GM19351 (cell line): ENCODE measurements at regions not wholly inside any gene's neighbourhood (a gene's known extent, or its start where the extent isn't known, plus 50 kb on each side); places are given as distances from the start of the nearest gene placed in this dataset.
"Not testable (repeated sequence)": the region's sequence is repeated elsewhere in the genome, so short reads cannot be mapped to it uniquely, and the experiment has no call there.

Source experiments
- ATAC-seq: cut with Tn5 transposase; IDR thresholded peaks from one replicate; pipeline ENCODE4 v1.9.1; 2021; ENCODE audit warnings: mild to moderate bottlenecking, moderate library complexity; ENCODE audit not compliant: unreplicated experiment

DNA sequence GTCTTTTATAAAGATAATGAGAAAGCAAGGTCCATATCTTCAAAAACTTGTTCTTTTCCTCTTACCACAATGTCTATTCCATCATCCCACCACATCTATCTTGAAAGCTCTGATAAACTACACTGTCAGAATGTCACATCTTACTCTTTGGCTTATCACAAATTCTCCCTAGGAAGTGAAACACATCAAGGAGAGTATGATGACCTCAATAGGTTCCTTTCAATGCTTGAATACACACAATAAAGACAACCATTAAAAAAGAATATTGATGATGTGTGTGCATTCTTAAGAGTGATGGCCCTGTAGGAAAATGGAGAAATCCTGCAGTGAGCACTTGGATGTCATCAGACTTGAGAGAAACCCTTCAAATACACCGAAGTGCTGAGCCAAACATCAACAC is 918.1 kb upstream of the SORCS1 start:
- ATAC-seq = no peak

DNA sequence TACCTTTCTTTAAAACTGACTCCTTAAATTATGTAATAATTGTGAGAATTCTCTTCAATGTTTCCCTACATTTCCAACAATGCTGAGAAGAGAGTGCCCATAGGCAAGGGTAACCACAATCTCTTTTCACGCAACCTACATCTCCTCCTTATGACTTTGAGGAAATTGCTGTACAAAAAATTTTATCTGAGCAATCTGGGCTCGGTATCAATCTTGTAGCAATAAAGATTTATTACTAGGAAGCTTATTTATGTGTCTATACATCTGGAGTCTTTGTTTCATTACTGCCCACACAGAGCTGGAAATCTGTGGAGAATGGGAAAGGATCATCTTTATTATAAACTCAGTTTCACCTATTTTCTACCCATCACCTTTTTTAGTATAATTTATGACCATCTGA is 913.8 kb upstream of the SORCS1 start:
- no peak for ATAC-seq

GRCh38 chr10:108072466-108072865 is 908.0 kb upstream of the SORCS1 start:
- no peak for ATAC-seq

GRCh38 chr10:108070789-108071188 is 906.3 kb upstream of the SORCS1 start:
- ATAC-seq = no peak

- ATAC-seq = no peak
Observed at GRCh38 chr10:108069096-108069495, 904.6 kb upstream of the SORCS1 start.

DNA sequence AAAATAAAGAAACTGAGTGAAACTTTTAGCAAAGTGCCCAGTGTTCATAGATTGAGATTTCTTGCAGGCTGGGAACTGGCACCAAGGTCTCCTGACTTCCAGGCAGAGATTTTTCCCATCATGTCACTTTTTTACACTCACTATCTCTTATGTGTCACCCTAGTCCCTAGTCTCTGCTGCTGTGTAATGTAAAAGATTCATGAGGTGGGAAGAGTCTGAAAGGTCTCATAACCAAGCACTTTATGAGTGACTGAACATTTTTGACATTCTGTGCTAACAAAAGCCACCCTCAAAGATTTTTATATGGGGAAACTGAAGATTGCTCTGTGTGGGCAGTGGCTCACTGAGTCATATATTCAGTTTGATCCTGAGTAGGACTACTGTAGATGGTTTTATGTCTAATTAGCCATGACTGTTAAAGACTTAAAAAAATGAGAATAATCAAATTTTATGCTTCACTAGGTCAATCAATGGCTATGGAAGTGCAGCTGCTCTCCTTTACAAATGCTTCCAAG is 900.3 kb upstream of the SORCS1 start:
- ATAC-seq = no peak

GRCh38 chr10:108060246-108060645 is 895.7 kb upstream of the SORCS1 start:
- no peak for ATAC-seq

- ATAC-seq = no peak
Observed at GRCh38 chr10:108055506-108055905, 891.0 kb upstream of the SORCS1 start.

DNA sequence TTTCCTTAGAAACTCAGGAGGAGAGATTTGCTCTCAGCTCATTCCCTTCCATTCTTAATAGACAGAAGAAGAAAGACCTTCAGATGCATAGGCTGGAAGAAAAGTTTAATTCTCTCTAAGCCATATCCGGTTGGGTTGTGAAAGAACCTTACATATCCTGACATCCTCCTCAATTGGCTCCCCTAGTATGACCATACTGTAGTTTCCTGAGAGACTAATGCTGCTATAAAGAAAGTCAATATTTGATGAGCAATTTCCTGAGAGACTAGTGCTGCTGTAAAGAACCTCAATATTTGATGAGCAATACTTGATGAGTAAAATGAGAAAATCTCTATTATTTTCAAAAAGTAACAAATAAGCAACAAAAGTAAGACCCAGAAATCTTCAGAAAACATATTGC is 888.5 kb upstream of the SORCS1 start:
- peak; percentile 40 for ATAC-seq

DNA sequence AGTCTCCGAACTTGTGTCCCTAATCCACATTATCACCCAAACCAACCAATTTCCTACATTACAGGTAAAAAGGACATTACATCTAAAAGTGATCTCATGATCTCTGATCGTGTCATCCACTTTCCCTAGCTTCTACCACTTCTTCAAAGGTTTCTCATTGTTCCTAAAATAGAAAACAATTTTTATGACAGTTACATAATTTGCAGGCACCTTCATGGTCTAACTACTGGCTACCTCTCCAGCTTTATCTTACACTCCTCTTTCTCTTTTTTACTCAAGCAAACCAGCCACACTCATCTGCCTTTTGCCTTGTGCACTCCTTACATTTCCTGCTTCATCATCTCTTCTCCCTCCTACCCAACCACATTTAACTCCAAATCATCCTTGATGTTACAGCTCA is 886.7 kb upstream of the SORCS1 start:
- ATAC-seq = no peak

GRCh38 chr10:108050626-108051025 is 886.1 kb upstream of the SORCS1 start:
- peak; percentile 39 for ATAC-seq

DNA sequence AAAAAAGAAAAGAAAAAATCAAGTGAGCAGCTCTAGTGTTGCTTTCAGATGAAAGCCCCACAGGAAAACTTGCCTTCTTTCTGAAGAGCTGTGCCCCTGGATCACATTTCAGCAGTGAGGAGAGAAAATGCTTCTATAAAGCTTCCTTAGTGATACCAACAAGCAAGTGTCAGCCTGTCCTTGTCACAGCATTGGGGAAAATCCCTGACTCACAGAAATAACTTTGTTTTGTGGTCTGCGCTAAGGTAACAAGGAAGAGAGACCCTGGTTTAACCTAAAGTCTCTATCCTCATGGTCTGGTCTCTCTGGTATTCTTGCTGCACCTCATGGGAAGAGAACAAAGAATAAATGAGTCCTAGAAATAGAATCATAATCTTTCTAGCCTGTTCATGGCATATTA is 885.2 kb upstream of the SORCS1 start:
- ATAC-seq = peak; percentile 46

- no peak for ATAC-seq
Observed at GRCh38 chr10:108048898-108049297, 884.4 kb upstream of the SORCS1 start.

GRCh38 chr10:108039821-108040584 is 875.5 kb upstream of the SORCS1 start:
- ATAC-seq = no peak

DNA sequence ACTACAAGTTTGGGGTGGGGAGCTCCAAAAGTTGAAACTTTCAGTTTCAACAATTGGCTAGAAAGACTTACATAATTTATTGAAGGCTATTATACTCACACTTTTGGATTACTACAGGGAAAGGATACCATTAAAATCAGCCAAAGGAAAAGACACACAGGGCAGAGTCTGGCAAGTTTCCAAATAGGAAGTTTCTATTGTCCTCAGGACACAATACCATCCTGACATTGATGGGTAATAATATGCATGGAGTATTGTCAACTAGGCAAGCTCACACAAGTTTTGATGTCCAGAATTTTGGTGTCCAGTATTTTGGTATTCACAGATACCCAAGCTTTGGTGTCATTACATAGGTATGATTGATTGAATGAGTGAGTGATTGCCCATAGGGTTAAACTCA is 872.6 kb upstream of the SORCS1 start:
- ATAC-seq = no peak

- no peak for ATAC-seq
Observed at GRCh38 chr10:108036265-108036664, 871.8 kb upstream of the SORCS1 start.

DNA sequence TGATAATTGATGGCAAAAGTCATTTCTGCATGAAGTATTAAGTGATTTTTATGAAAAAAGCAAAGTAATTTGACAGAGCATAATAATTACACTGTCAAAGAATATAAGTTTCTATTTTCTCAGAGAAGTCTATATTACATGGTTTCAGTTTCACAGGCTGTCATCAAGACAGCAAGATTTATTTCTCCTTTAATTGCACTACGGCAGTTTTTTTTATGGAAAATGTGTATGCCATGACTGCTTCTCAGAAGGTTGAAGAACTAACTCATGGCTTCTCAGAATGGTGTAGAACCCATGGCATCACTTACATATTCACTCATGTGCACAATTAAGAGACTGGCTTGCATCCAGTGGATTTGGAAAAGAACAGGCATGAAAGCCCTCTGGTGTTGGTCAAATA is 870.3 kb upstream of the SORCS1 start:
- peak; percentile 32 for ATAC-seq

DNA sequence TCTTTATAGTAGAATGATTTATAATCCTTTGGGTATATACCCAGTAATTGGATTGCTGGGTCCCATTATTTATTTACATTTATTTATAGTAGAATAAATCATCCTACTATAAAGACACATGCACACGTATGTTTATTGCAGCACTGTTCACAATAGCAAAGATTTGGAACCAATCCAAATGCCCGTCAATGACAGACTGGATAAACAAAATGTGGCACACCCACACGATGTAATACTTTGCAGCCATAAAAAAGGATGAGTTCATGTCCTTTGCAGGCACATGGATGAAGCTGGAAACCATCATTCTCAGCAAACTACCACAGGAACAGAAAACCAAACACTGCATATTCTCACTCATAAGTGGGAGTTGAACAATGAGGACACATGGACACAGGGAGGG is 869.0 kb upstream of the SORCS1 start:
- ATAC-seq = not testable (repeated sequence)

DNA sequence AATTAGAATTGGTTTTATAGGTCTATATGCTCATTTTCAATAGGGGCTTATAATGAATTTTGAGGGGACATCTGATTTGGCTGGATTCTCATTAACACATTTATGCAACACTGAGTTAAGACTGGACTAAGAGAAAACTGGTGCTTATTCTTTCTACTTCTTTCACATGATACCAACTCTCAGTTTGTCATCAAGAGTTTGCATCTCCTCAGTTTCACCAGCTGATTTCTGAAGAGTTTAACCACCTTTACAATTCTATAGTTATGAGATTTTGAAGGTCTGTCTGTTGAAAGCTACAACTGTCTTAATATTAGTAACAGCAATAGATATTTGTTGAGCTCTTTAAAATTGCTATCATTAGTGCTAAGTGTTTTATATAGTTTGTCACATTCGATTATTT is 867.0 kb upstream of the SORCS1 start:
- ATAC-seq = peak; percentile 52

GRCh38 chr10:108014902-108015177 is 850.3 kb upstream of the SORCS1 start:
- ATAC-seq = peak; percentile 95

DNA sequence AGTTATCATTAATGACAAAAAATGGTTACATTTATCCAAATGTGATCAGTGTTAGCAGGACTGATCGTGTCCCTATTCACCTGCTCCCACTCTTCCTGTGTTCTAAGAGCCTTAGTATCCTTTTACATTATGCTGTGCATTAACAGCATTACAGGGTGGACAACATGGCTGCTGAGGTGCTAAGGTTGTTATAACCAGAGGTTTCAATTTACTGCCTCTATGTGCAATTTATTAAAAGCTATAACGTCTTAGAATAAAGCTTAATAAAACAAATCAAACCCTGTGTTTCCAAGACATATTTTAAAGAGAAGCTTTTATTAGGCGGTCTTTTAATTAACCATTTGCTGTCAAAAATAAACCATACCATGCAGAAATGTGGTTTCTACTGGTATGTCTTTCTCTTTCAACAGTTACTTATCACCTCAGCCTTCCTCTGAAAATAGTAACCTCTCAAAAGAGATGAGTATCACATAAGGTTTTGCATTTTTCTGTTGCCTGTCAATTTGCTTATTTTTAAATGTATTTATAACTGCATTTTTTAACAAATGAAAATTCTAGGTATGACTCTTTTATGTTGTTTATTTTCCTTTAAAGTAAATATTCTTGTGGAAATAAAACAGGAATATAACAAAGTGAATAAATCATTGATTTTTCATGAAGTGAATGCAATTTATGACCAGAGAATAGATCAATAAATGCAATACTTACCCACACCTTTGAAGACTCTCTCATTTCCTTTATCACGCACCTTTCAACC is 849.8 kb upstream of the SORCS1 start:
- ATAC-seq = peak; percentile 76

- peak; percentile 54 for ATAC-seq
Observed at GRCh38 chr10:108005627-108006026, 841.1 kb upstream of the SORCS1 start.
